Muscle of leg (tissue), 3 donors: ENCODE measurements at regions not wholly inside any gene's neighbourhood (a gene's known extent, or its start where the extent isn't known, plus 50 kb on each side); places are given as distances from the start of the nearest gene placed in this dataset.

ENCODE experiments used
- DNase-seq: peaks from one replicate; pipeline ENCODE4 v3.0.0; 2013
- H3K27ac ChIP-seq: one replicate; pipeline ENCODE4 v1.5.1; 2013; ENCODE audit warnings: mild to moderate bottlenecking, low read length, control low read depth
- H3K27me3 ChIP-seq: one replicate; pipeline ENCODE4 v1.6.1; 2013; ENCODE audit warnings: low read length; ENCODE audit not compliant: control insufficient read depth, insufficient read depth
- H3K36me3 ChIP-seq: one replicate; pipeline ENCODE4 v1.6.1; 2013; ENCODE audit warnings: low read length; ENCODE audit not compliant: control insufficient read depth, insufficient read depth
- H3K4me1 ChIP-seq: one replicate; pipeline ENCODE4 v1.6.1; 2013; ENCODE audit warnings: low read length; ENCODE audit not compliant: control insufficient read depth, insufficient read depth
- H3K4me3 ChIP-seq: one replicate; pipeline ENCODE4 v1.5.1; 2013; ENCODE audit warnings: low read length, control low read depth
- H3K9me3 ChIP-seq: replicated peaks from 2 replicates; pipeline ENCODE4 v1.6.1; 2013; ENCODE audit warnings: low read depth, low read length; ENCODE audit not compliant: control insufficient read depth
- WGBS: methylation state at CpG from one replicate; pipeline ENCODE4 v1.1.5; 2013; ENCODE audit warnings: missing lambda C conversion rate; ENCODE audit not compliant: insufficient coverage; 5-methylcytosine and 5-hydroxymethylcytosine counted together

- Histone ChIP-seq H3K27me3 (no peaks in the 10 kb centered on the region), H3K4me3 (no peak overlapping the region), H3K4me1 (no peaks in the 10 kb centered on the region), H3K9me3 (no peaks in the 10 kb centered on the region), H3K36me3 (no peaks in the 10 kb centered on the region), H3K27ac (peak overlapping the region; percentile 1)
- DNase-seq, result peak; percentile 66
Observed at GRCh38 chr14:87122166-87122565, 870.8 kb downstream of the GALC start.

DNA sequence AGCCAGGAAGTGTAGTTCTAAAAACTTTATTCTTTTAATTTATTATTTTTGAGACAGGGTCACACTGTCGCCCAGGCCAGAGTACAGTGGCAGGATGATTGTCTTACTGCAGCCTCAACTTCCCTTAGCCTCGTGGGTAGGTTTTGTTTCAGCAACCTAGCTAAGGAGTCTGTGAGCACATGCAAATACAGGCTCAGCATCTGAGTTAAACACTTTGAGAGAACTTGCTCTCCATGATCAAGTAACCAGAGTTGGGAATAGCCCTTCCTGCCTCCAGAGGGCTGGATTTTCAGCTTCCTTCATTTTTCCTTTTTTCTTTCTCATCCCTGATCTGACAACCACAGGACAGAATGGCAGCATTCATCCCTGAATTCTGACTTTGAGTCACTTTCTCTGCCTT is 871.3 kb downstream of the GALC start:
- Histone ChIP-seq H3K36me3 (no peaks in the 10 kb centered on the region), H3K4me3 (no peak overlapping the region), H3K9me3 (no peaks in the 10 kb centered on the region), H3K27me3 (no peaks in the 10 kb centered on the region), H3K27ac (peak overlapping the region; percentile 1), H3K4me1 (no peaks in the 10 kb centered on the region)
- WGBS, result 50% methylated on average over 1 of the region's 2 CpGs
- DNase-seq, result no peak

- H3K27ac ChIP-seq, result no peak overlapping the region
- H3K4me1 ChIP-seq, result no peaks in the 10 kb centered on the region
- no peaks in the 10 kb centered on the region for H3K9me3 ChIP-seq
- WGBS, result no CpG with 5 or more reads among the region's 1 CpG
- no peaks in the 10 kb centered on the region for H3K36me3 ChIP-seq
- no peak for DNase-seq
- no peaks in the 10 kb centered on the region for H3K27me3 ChIP-seq
- no peak overlapping the region for H3K4me3 ChIP-seq
Observed at GRCh38 chr14:87115234-87115633, 877.7 kb downstream of the GALC start.

- no peaks in the 10 kb centered on the region for H3K27me3 ChIP-seq
- DNase-seq, result no peak
- H3K4me1 ChIP-seq, result no peaks in the 10 kb centered on the region
- no CpG with 5 or more reads among the region's 5 CpGs for WGBS
- no peaks in the 10 kb centered on the region for H3K36me3 ChIP-seq
- no peak overlapping the region for H3K27ac ChIP-seq
- no peaks in the 10 kb centered on the region for H3K9me3 ChIP-seq
- no peak overlapping the region for H3K4me3 ChIP-seq
Observed at GRCh38 chr14:87113286-87113685, 879.7 kb downstream of the GALC start.

DNA sequence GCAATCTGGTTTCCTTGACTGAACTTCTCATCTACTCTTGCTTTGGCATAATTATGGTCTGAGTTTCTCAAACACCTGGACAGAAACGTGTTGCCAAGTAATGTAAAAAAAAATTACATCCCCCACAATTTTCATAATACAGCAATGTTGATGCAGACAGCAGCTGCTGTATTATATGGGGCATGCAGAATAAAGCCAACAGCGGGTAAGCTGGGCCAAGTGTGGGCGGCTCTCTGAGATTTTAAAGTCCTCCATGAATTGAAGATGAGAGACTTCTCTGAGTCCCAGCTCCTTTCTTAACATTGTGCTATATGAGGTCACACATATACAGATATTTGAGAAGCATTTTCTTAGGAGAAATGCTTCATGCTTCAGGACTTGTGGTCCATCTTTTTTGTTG is 881.2 kb downstream of the GALC start:
- Histone ChIP-seq H3K4me1 (no peaks in the 10 kb centered on the region), H3K36me3 (no peaks in the 10 kb centered on the region), H3K27ac (no peak overlapping the region), H3K4me3 (no peak overlapping the region), H3K9me3 (no peaks in the 10 kb centered on the region), H3K27me3 (no peaks in the 10 kb centered on the region)
- WGBS, result 33% methylated on average over 2 of the region's 3 CpGs
- peak; percentile 64 for DNase-seq

- no peak overlapping the region for H3K4me3 ChIP-seq
- no peaks in the 10 kb centered on the region for H3K27me3 ChIP-seq
- H3K36me3 ChIP-seq, result no peaks in the 10 kb centered on the region
- H3K27ac ChIP-seq, result no peak overlapping the region
- no peaks in the 10 kb centered on the region for H3K4me1 ChIP-seq
- no CpG with 5 or more reads among the region's 1 CpG for WGBS
- DNase-seq, result no peak
- H3K9me3 ChIP-seq, result no peaks in the 10 kb centered on the region
Observed at GRCh38 chr14:87111126-87111525, 881.9 kb downstream of the GALC start.

GRCh38 chr14:87109271-87109670 is 883.7 kb downstream of the GALC start:
- 88% methylated on average over 1 of the region's 3 CpGs for WGBS

GRCh38 chr14:87108726-87109125 is 884.3 kb downstream of the GALC start:
- no peak overlapping the region for H3K27ac ChIP-seq
- peak; percentile 62 for DNase-seq
- no peaks in the 10 kb centered on the region for H3K27me3 ChIP-seq
- H3K9me3 ChIP-seq, result no peaks in the 10 kb centered on the region
- no peak overlapping the region for H3K4me3 ChIP-seq
- WGBS, result no CpG with 5 or more reads among the region's 3 CpGs
- no peaks in the 10 kb centered on the region for H3K36me3 ChIP-seq
- H3K4me1 ChIP-seq, result no peaks in the 10 kb centered on the region

More at GRCh38 chr14:87109271-87109670, 883.7 kb downstream of the GALC start:
- H3K4me3 ChIP-seq, result no peak overlapping the region
- H3K27ac ChIP-seq, result no peak overlapping the region
- H3K27me3 ChIP-seq, result no peaks in the 10 kb centered on the region
- no peaks in the 10 kb centered on the region for H3K4me1 ChIP-seq
- no peaks in the 10 kb centered on the region for H3K9me3 ChIP-seq
- DNase-seq, result no peak
- H3K36me3 ChIP-seq, result no peaks in the 10 kb centered on the region

GRCh38 chr14:87102811-87103378 is 890.1 kb downstream of the GALC start:
- no peaks in the 10 kb centered on the region for H3K9me3 ChIP-seq
- DNase-seq, result no peak
- H3K27me3 ChIP-seq, result no peaks in the 10 kb centered on the region
- no CpG with 5 or more reads among the region's 3 CpGs for WGBS
- H3K27ac ChIP-seq, result no peak overlapping the region
- no peaks in the 10 kb centered on the region for H3K36me3 ChIP-seq
- H3K4me3 ChIP-seq, result no peak overlapping the region
- H3K4me1 ChIP-seq, result no peaks in the 10 kb centered on the region

DNA sequence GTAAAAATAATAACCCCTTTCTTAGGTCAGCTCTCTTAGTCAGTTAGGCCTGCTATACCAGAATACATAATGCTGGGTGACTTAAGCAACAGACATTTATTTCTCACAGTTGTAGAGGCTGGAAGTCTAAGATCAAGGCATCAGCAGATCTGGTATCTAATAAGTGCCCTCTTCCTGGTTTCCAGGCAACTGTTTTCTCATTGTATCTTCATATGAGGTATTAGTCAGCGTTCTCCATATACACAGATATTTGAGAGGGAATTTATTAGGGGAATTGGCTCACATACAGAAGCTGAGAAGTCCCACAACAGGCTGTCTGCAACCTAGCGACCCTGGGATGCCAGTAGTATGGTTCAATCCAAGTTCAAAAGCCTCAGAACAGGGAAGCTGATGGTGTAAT is 896.0 kb downstream of the GALC start:
- Histone ChIP-seq H3K27me3 (no peaks in the 10 kb centered on the region), H3K4me3 (no peak overlapping the region), H3K36me3 (no peaks in the 10 kb centered on the region), H3K4me1 (no peaks in the 10 kb centered on the region), H3K27ac (no peak overlapping the region), H3K9me3 (no peaks in the 10 kb centered on the region)
- WGBS, result 50% methylated on average over 1 of the region's 2 CpGs
- DNase-seq, result no peak

DNA sequence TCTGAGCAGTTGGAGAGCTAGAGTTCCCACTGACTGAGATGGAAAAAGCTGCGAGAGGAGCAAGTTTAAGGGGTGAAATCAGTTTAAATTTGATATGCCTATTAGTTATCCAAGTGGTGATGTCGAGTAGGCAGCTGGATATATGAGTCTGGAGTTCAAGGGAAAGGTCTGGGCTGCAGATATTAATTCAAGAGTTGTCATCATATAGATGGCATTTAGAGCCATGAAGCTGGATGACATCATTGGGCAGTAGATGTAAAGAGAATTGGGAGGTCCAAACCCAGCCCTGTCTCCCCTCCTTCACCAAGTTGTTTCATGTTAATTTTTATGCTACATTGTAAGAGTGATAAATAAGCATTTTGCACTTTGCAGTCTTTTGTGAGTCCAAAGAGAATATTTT is 898.1 kb downstream of the GALC start:
- no peak overlapping the region for H3K4me3 ChIP-seq
- H3K27ac ChIP-seq, result no peak overlapping the region
- 41% methylated on average over 2 of the region's 2 CpGs for WGBS
- peak; percentile 33 for DNase-seq
- no peaks in the 10 kb centered on the region for H3K4me1 ChIP-seq
- H3K9me3 ChIP-seq, result no peaks in the 10 kb centered on the region
- no peaks in the 10 kb centered on the region for H3K27me3 ChIP-seq
- no peaks in the 10 kb centered on the region for H3K36me3 ChIP-seq
